ENCODE measurements at regions not wholly inside any gene's neighbourhood (a gene's known extent, or its start where the extent isn't known, plus 50 kb on each side); places are given as distances from the start of the nearest gene placed in this dataset.

DNA sequence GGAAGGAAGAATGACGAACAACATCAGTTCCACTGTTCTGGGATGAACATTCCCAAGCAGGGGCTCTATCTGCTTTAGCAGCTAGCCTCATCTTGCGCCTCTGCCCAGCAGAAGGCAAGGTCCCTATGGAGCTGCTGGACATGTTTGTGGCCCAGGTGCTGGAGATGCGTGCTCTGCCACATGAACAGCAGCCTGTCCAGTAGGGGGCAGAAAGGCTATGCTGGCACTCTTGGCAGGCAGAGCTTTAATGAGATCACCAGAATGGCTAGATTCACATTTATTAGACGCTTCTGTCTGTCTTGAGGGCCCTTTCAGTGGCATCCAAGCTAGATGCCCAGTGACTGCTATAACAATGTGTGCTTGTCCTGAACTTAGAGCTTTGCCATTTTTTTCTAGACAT lies 1826.0 kb downstream of the STIM2 start:
- H3K27ac ChIP-seq: no peak overlapping the region
- H3K36me3 ChIP-seq: no peaks in the 10 kb centered on the region
- TF ChIP-seq Cebpa-rat (IDR thresholded peaks at IDR 0.05): no peak
- no peaks in the 10 kb centered on the region for H4K20me1 ChIP-seq
- H3K9ac ChIP-seq: no peak overlapping the region
- H3K4me2 ChIP-seq: no peak overlapping the region
- H3K9me3 ChIP-seq (replicated peaks in 1 of 11): no peaks in the 10 kb centered on the region
- H3K4me3 ChIP-seq: no peak overlapping the region
- H3K4me1 ChIP-seq: no peaks in the 10 kb centered on the region
- H3K27me3 ChIP-seq: no peaks in the 10 kb centered on the region

DNA sequence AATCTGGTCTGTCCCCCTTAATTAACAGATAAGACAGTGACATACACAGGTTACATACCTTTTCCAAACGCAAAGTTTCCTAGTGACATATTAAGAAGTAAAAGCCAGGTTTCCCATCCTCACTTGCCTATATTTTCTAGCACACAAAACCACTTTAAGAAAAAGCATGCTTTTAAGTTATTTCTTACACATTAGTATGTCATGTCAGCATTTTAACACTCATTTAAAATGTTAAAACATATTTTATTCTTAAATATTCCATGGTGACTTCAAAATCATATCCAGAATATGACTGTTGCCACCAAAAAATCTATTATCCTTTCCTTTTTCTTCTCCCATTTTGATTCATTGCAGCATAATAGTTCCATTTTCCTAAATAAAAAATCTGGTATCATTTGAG lies 1830.2 kb downstream of the STIM2 start:
- no peaks in the 10 kb centered on the region for H3K9me3 ChIP-seq (replicated peaks in 1 of 11)
- no peaks in the 10 kb centered on the region for H3K36me3 ChIP-seq
- no peak for TF ChIP-seq Cebpa-rat (IDR thresholded peaks at IDR 0.05)
- H4K20me1 ChIP-seq: no peaks in the 10 kb centered on the region
- H3K4me1 ChIP-seq: no peaks in the 10 kb centered on the region
- no peak overlapping the region for H3K4me3 ChIP-seq
- H3K27ac ChIP-seq: no peak overlapping the region
- H3K9ac ChIP-seq: no peak overlapping the region
- H3K27me3 ChIP-seq: no peaks in the 10 kb centered on the region
- no peak overlapping the region for H3K4me2 ChIP-seq

DNA sequence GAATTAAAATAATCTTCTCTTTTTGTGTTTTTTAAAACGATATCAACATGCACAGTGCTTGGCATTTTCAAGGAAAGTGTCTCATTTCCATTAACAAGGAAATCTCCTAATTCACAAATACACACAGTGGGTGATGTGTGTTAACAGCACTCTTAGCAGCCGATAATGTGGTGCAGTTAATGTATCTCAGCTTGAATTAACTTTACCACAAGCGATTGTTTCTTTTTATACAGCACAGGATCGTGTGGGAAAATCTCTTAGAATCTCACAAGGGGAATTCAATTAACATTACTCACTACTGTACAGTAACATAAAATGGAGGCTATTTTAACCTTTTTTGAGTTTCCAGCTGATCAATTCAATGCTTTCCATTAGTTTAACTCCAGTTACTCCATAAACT lies 1841.9 kb downstream of the STIM2 start:
- H3K36me3 ChIP-seq: no peaks in the 10 kb centered on the region
- H3K4me3 ChIP-seq: no peak overlapping the region
- H3K27me3 ChIP-seq: no peaks in the 10 kb centered on the region
- no peak overlapping the region for H3K27ac ChIP-seq
- TF ChIP-seq Cebpa-rat (IDR thresholded peaks at IDR 0.05): no peak
- no peak overlapping the region for H3K9ac ChIP-seq
- no peaks in the 10 kb centered on the region for H4K20me1 ChIP-seq
- H3K9me3 ChIP-seq (replicated peaks in 1 of 11): peaks cover 0 to 3% (median 0%) of the 10 kb centered on the region in 11 experiments; a peak in 3 of 22 replicates
- no peak overlapping the region for H3K4me2 ChIP-seq
- no peaks in the 10 kb centered on the region for H3K4me1 ChIP-seq

DNA sequence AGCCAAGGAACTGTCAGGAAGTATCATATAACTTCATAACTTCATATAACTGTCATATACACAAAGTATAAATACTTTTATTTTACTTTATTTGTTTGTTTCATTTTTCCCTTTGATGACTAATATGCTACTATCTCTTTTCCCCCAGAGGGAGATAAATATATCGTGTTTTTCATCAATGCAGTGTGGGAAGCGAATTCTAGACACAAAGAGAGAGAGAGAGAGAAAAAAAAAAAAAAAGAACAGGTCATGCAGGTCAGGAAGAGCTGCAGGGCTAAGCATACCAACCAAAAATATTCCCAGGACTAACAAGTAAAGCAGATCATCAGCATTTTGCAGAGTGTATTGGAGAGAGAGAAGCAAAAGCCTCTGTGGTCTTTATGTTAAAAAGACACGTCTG lies 1849.2 kb downstream of the STIM2 start:
- H3K9me3 ChIP-seq (replicated peaks in 1 of 11): peaks cover 6 to 16% (median 11%) of the 10 kb centered on the region in 11 experiments; a peak in 10 of 22 replicates
- no peak for TF ChIP-seq Cebpa-rat (IDR thresholded peaks at IDR 0.05)

DNA sequence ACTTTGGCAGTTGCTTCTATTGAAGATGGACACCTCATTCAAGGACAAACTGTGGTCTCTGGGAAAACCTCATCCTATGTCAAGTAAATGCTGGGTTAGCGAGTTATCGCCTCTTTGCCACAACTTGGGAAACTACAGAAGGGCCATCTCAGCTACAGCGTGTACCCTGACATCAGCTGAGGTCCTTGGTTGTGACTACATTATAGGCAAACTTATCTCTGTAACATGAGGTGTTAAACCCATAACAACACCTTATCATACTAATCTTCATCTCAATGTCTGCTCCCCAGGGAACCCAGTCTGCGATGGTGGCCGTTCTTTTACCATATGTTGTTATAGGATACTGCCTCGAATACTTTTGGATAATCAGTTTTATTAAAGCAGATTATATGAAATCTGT lies 1862.7 kb downstream of the STIM2 start:
- TF ChIP-seq Cebpa-rat (IDR thresholded peaks at IDR 0.05): no peak
- no peaks in the 10 kb centered on the region for H4K20me1 ChIP-seq
- no peaks in the 10 kb centered on the region for H3K9me3 ChIP-seq (replicated peaks in 1 of 11)
- H3K4me1 ChIP-seq: peaks cover 0 to 6% (median 0%) of the 10 kb centered on the region in 10 experiments; a peak in 1 of 20 replicates
- H3K4me2 ChIP-seq: 0 out of 22 replicates have a peak overlapping the region, but pooled peaks of 1 of the 11 experiments have one; percentile 4
- no peaks in the 10 kb centered on the region for H3K36me3 ChIP-seq
- H3K27me3 ChIP-seq: no peaks in the 10 kb centered on the region
- H3K27ac ChIP-seq: no peak overlapping the region
- no peak overlapping the region for H3K4me3 ChIP-seq
- no peak overlapping the region for H3K9ac ChIP-seq

More for the DNA sequence above, 1849.2 kb downstream of the STIM2 start:
- H4K20me1 ChIP-seq: no peaks in the 10 kb centered on the region
- H3K27me3 ChIP-seq: no peaks in the 10 kb centered on the region
- H3K36me3 ChIP-seq: no peaks in the 10 kb centered on the region
- H3K9ac ChIP-seq: no peak overlapping the region
- no peak overlapping the region for H3K4me3 ChIP-seq
- H3K4me2 ChIP-seq: no peak overlapping the region
- H3K4me1 ChIP-seq: no peaks in the 10 kb centered on the region
- no peak overlapping the region for H3K27ac ChIP-seq

DNA sequence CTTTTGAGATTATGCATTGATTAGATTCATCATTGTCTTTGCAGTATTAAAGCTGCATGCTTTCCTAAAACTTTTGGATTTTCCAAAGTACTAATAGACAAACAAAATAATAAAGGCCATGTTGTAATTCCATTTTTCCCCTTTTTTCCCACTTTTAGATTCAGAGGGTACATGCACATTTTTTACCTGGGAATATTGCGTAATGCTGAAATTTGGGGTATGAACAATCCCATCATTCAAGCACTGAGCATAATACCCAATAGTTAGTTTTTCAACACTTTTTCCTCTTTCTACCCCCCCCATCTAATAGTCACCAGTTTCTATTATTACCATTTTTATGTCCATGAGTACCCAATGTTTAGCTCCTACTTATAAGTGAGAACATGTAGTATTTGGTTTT lies 1863.6 kb downstream of the STIM2 start:
- H3K27me3 ChIP-seq: no peaks in the 10 kb centered on the region
- no peak overlapping the region for H3K4me3 ChIP-seq
- TF ChIP-seq Cebpa-rat (IDR thresholded peaks at IDR 0.05): peak in 2 of 11 experiments; percentile 43 to 59; a peak in 2 of 22 replicates
- peaks cover 0 to 6% (median 0%) of the 10 kb centered on the region in 10 experiments; a peak in 1 of 20 replicates for H3K4me1 ChIP-seq
- H3K4me2 ChIP-seq: no peak overlapping the region
- H3K27ac ChIP-seq: no peak overlapping the region
- no peak overlapping the region for H3K9ac ChIP-seq
- H3K9me3 ChIP-seq (replicated peaks in 1 of 11): no peaks in the 10 kb centered on the region
- no peaks in the 10 kb centered on the region for H3K36me3 ChIP-seq
- H4K20me1 ChIP-seq: no peaks in the 10 kb centered on the region

DNA sequence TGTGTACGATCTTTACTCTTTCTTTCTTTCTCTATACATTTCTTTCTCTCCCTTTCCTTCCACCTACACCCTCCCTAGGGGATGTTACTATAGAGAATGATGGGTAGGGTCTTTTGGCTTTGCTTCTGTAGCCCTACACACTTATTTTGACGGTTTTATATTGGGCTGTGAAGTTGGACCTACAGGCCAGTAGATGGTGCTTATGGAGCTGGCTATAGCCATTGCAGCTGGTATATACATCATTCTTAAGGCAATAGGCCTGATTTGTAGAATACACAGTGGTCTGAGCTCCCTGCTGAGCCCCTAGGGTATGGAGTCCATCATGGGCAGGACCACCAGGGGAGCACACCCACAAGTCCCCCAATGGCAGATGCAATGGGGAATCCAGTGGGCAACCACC lies 1869.7 kb downstream of the STIM2 start:
- no peak overlapping the region for H3K27ac ChIP-seq
- H3K4me3 ChIP-seq: no peak overlapping the region
- H3K9ac ChIP-seq: no peak overlapping the region
- no peaks in the 10 kb centered on the region for H3K36me3 ChIP-seq
- no peak overlapping the region for H3K4me2 ChIP-seq
- H4K20me1 ChIP-seq: no peaks in the 10 kb centered on the region
- TF ChIP-seq Cebpa-rat (IDR thresholded peaks at IDR 0.05): no peak
- no peaks in the 10 kb centered on the region for H3K9me3 ChIP-seq (replicated peaks in 1 of 11)
- H3K4me1 ChIP-seq: no peaks in the 10 kb centered on the region
- H3K27me3 ChIP-seq: no peaks in the 10 kb centered on the region

DNA sequence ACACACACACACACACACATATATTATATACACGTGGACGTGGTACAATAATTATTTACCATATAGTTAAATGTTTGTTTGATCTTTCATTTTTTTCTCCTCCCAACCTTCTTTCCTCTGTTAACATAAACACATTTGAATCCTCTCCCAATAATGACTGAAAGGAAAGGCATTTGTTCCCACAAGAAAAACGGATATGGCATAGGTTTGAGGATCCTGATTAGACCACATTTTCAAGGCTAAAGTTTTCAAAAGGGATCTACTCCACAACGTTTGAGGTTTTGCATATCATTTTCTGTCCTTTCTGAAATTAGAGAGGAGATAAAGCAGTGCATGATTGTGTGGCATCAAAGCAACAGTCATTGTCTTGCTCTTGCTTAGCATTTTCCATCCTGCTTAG lies 1883.4 kb downstream of the STIM2 start:
- Histone ChIP-seq H3K27me3 (no peaks in the 10 kb centered on the region), H3K4me1 (no peaks in the 10 kb centered on the region), H3K4me3 (no peak overlapping the region), H4K20me1 (no peaks in the 10 kb centered on the region), H3K36me3 (no peaks in the 10 kb centered on the region), H3K9me3 (replicated peaks in 1 of 11) (no peaks in the 10 kb centered on the region), H3K9ac (no peak overlapping the region), H3K27ac (no peak overlapping the region), H3K4me2 (no peak overlapping the region)
- no peak for TF ChIP-seq Cebpa-rat (IDR thresholded peaks at IDR 0.05)

DNA sequence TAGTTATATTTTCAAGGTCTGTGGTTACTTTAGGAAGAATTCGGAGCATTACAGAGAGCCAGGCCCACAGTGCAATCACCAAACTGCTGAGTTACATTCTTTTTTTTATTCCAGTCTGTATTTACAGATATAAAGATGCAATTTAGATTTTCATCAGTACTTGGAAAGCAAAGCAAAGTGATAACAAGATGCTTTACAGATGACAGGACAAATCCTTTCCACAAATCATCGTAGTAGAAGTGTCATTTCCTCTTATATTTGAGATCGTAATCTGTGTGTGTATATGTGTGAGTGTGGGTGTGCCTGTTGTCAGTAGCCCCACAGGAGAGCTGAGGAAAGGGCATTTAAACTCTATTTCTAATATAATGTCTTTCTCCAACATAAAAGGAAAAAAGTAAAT lies 1893.7 kb downstream of the STIM2 start:
- Histone ChIP-seq H3K36me3 (no peaks in the 10 kb centered on the region), H3K9me3 (replicated peaks in 1 of 11) (no peaks in the 10 kb centered on the region), H3K27ac (no peak overlapping the region), H4K20me1 (no peaks in the 10 kb centered on the region), H3K4me2 (no peak overlapping the region), H3K27me3 (no peaks in the 10 kb centered on the region), H3K4me3 (no peak overlapping the region), H3K9ac (no peak overlapping the region), H3K4me1 (no peaks in the 10 kb centered on the region)
- no peak for TF ChIP-seq Cebpa-rat (IDR thresholded peaks at IDR 0.05)

DNA sequence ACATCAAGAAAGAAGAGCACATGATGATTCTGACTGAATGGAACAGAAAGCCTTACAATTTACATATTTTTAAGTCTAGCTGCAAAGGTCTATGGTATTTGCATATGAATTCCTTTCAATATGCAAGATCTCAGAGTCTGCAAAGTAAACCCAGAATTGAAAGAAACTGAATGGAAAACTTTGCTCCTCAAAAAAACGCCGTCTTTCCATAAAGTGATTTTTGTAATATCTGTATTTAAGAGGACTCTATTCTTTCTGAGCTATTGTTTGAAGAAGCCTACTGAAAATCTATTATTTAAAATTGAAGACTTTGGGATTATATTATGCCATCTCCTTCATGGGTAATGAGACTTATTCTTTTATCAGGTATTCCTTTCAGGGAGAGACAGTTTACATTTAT lies 1894.4 kb downstream of the STIM2 start:
- TF ChIP-seq Cebpa-rat (IDR thresholded peaks at IDR 0.05): no peak
- Histone ChIP-seq H3K27ac (no peak overlapping the region), H3K36me3 (no peaks in the 10 kb centered on the region), H3K9me3 (replicated peaks in 1 of 11) (no peaks in the 10 kb centered on the region), H3K9ac (no peak overlapping the region), H4K20me1 (no peaks in the 10 kb centered on the region), H3K4me2 (no peak overlapping the region), H3K4me1 (no peaks in the 10 kb centered on the region), H3K4me3 (no peak overlapping the region), H3K27me3 (no peaks in the 10 kb centered on the region)

Data from BLaER1 treated with 17β-estradiol and CSF1 and Interleukin-3, amounts not matched to agents 10 nM and 100 nM (cell line).